HG03095 (cell line): ENCODE measurements at regions not wholly inside any gene's neighbourhood (a gene's known extent, or its start where the extent isn't known, plus 50 kb on each side); places are given as distances from the start of the nearest gene placed in this dataset.

Source experiments
- ATAC-seq: cut with Tn5 transposase; IDR thresholded peaks from one replicate; pipeline ENCODE4 v1.9.1; 2021; ENCODE audit warnings: moderate library complexity; ENCODE audit not compliant: unreplicated experiment

DNA sequence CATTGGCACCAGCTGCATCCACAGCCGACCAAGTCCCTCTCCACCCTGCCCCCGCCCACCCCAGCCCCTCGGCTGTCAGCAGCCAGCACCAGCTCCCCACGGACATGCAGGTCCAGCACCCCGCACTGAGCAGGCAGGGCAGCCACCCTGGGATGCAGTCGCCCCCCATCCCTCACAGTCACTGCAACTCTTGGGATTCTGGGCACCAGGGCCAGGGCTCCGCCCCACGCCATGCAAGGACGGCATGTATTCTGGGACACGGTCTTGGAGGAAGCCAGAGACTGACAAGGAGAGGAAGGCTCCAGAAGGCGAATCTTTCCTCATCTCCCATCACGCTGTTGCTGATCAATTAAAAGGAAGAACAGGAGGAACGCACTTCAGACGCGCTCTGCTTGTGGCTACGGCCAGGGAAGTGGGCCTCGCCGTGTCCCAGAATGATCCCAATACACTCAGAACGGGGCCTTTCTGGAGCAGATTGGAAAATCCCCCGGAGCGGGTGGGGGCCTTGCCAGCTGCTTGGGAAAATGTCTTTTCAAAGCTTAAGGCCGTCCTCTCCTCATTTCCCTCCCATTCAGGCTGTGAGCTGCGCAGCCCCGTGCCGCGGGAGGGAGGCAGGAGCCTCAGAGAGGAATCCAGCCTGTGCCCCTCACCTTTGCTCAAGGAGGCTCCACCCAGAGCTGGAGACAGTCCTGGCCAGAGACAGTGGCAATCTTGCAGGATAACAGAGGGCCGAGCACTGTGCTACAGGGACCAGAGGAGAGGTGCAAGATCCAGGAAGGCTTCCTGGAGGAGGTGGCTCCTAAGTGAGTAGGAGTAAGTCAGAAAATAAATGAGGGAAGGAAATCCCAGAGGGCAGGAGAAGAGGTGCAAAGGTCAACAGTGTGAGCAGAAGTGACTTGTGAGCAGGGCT is 54.1 kb upstream of the DIO3 start:
- no peak for ATAC-seq

DNA sequence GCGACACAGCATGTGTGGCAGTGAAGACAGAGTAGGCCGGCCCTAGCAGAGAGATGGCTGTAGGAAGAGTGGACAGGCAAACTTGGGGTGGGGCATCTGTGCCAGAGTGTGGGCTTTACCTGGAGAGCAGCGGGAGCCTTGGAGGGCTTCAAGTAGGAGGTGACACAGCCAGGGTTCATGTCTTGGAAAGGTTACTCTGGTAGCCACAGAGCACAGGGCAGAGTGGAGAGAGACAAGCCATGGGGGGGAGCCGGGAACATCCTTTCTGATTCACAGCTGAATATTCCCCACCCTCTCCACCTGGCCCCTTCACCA is 53.5 kb upstream of the DIO3 start:
- no peak for ATAC-seq

DNA sequence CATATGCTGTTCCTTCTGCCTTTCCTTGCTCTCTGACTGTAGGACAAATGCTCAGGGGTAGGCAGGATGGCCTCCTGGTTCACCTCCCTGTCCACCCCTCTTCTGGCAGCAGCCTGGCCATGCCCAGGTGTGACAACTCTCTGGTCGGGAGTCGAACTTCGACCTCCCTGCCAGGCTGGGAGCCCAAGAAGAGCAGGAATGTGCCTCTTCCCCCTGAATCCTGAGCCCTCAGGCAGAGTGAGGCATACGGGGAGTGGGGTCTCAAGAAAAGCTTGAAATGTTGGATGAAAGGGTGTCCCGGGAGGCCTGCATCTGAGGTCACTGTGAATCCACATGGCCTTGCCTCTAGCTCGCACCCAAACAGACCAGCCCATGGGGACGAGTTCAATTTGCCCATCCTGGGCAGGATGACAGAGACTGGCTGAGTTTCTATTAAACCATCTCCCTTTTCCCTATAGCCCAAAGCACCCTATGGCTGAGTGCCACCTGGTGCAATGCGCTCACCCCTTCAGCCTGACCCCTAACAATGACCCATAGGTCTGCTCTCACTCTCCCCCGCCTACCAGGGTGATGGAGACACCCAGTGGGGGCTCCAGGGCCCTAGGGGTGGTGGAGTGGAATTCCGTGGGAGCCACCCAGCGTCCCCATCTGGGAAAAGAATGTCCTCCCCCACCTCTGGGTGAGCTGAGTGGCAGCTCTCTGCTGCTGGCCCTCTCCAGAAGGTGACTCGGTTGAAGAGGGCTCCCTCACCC is 52.9 kb upstream of the DIO3 start:
- no peak for ATAC-seq

DNA sequence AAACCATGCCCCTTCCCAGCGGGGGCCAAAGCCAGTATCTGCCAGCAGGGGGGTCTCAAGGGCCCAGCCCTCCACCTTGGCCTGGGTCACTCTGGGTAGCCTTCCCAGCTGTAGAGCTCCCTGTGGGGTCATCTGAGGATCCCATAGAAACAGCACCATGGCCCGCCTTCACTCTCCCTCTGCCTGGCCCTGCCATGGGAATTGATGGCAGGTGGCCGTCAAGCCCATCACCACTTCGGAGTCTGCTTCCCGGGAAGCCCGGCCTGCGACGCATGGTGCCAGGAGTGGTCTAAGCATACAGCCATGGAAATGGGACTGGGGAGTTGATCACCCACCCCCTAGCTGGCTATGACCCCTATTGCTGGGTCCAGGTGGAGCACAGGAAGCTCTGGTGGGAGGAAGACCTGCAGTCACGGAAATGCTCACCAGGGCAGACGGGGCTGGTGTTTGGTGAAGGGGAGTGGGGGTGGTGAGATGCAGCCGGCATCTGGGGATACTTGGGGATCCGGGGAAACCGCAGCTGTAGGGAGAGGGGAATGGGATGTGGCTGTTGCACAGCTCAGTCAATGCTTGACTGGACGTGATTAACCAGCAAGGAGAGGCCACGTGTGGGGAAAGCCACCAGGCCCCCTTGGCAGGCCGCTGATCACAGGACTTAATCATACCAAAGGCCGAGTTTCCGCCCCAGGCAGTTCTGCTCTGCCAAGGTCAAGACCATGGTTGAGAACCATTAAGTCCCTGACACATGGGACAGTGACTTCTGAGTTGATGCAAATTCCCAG is 52.2 kb upstream of the DIO3 start:
- no peak for ATAC-seq

DNA sequence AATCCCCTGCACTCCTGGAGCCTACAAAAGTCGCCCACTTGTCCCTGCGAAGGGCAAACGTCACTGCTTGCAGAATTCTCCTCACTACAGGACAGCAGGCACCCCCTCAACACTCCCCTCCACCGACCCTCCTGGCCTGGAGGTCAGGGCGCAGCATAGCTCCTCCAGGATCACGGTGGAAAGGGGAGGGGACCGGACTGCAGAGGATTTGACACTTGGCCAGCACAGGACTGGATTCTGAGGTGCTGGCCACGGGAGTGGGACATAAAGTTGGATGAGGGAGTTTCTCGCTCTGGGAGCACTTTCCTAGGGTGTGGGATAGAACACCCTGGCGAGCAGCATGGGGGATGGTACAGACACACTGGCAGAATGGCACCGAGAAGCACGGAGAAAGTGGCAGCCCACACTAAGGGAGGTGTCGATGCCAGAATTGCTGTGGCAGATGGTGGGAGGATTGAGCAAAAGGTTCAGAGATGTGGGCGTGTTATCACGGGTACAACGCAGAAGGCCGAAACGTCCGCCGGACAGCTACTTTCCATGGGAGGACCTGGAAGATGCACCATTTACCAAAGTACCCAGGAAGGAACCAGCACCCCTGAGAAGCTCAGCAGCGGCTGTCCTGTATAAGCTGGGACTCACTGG is 51.4 kb upstream of the DIO3 start:
- ATAC-seq = no peak

DNA sequence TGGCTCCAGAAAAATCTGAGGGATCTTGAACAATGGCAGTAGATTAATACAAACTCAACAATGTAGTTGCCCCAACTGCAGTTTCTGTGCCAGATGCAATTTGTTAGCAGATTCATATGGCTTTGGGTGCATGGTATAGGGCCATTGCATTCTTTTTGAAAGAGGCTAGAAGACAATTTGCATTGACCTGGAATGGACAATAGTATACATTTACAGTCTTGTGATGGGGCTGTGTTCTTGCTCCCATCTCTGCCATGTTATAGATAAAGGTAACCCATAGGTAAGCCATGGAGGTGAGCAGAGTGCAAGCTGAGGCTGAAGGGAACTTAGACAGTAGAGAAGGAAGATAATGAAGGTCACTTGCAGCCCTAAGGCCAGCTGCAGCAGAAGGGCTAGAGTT is 50.1 kb upstream of the DIO3 start:
- ATAC-seq = no peak
